K562 (cell line): ENCODE measurements at regions not wholly inside any gene's neighbourhood (a gene's known extent, or its start where the extent isn't known, plus 50 kb on each side); places are given as distances from the start of the nearest gene placed in this dataset.

Source experiments
- ATAC-seq: fragments of 200-7000 bp; cut with Tn5 transposase; 3 replicates; pipeline ENCODE4 v1.9.1; 2020; ENCODE audit warnings: moderate library complexity
- BruUV-seq: library from RNA; stranded (reverse); fragments of 400-500 nt; replicated peaks from 2 replicates; lab custom pipeline; 2021; lab: Mats Ljungman, UMichigan
- CTCF ChIA-PET: fragments of 300-600 bp; formaldehyde crosslinking; extraction: SDS; loops from one replicate; lab custom pipeline; 2021; ENCODE audit warnings: low intra/inter-chr PET ratio; lab: Yijun Ruan, JAX
- POLR2A ChIA-PET: fragments of 300-600, 350-650 bp; sonication (Branson Sonifier 250); formaldehyde crosslinking; extraction: SDS; loops from one replicate; lab custom pipeline; 2021; ENCODE audit warnings: antibody characterized with exemption, inconsistent platforms; lab: Yijun Ruan, JAX
- DNase-seq, 4 experiments: peaks; one replicate each; pipeline versions ENCODE4 v3.0.0 to v3.0.0-alpha.2; 2011 to 2018; ENCODE audit warnings: low spot score in 3 of 4, mixed read lengths in 3 of 4; ENCODE audit errors: extremely low read depth in 1 of 4
- FAIRE-seq: peaks from 2 replicates; lab custom pipeline; 2011; peaks lifted over from hg19 to GRCh38; lab: Jason Lieb, UNC
- H2AFZ ChIP-seq: 2 replicates; pipeline ENCODE4 v1.6.0; 2011; ENCODE audit warnings: low read depth, low read length, control low read depth, inconsistent platforms
- H3K27ac ChIP-seq: fragments of 200-600 bp; 3 replicates; pipeline ENCODE4 v1.8.0; 2011; ENCODE audit warnings: low read depth, mild to moderate bottlenecking, control low read depth, inconsistent platforms, low read length, moderate library complexity, mixed read lengths; ENCODE audit errors: extremely low read depth
- H3K27me3 ChIP-seq, 2 experiments: fragments of 300-600 bp in 1 of 2; 2 replicates in 1 of 2; 3 replicates in 1 of 2; pipeline versions ENCODE4 v1.6.0 to v1.8.0; 2011; ENCODE audit warnings: inconsistent platforms in 2 of 2, low read length in 2 of 2, mild to moderate bottlenecking in 1 of 2, mixed read lengths in 1 of 2, moderate library complexity in 1 of 2; ENCODE audit not compliant: control insufficient read depth in 2 of 2, insufficient read depth in 2 of 2
- H3K36me3 ChIP-seq: fragments of 300-600 bp; 3 replicates; pipeline ENCODE4 v1.8.0; 2011; ENCODE audit warnings: mild to moderate bottlenecking, low read length, inconsistent platforms; ENCODE audit not compliant: control insufficient read depth, insufficient read depth
- H3K4me1 ChIP-seq, 2 experiments: fragments of 200-600 bp in 1 of 2; replicated peaks in 1 of 2; 2 replicates in 1 of 2; 3 replicates in 1 of 2; pipeline versions ENCODE4 v1.5.1 to v1.8.0; 2011; ENCODE audit warnings: inconsistent platforms in 2 of 2, low read length in 2 of 2, mild to moderate bottlenecking in 1 of 2, mixed read lengths in 1 of 2, moderate library complexity in 1 of 2; ENCODE audit not compliant: control insufficient read depth in 2 of 2, insufficient read depth in 2 of 2
- H3K4me2 ChIP-seq: 2 replicates; pipeline ENCODE4 v1.6.1; 2011; ENCODE audit warnings: low read length, control low read depth, inconsistent platforms, mixed read lengths; ENCODE audit not compliant: insufficient read depth
- H3K4me3 ChIP-seq: fragments of 200-600 bp; sonication (generic), shearing (Covaris generic); 2 replicates; pipeline ENCODE4 v1.5.1; 2016; ENCODE audit warnings: control low read depth, inconsistent platforms
- H3K79me2 ChIP-seq: fragments of 200-600 bp; 3 replicates; pipeline ENCODE4 v1.8.0; 2011; ENCODE audit warnings: low read length, inconsistent platforms; ENCODE audit not compliant: control insufficient read depth, insufficient read depth
- H3K9ac ChIP-seq, 2 experiments: 2 replicates each; pipeline versions ENCODE4 v1.6.0 to v1.6.1; 2011; ENCODE audit warnings: low read depth in 2 of 2, low read length in 2 of 2, control low read depth in 1 of 2, inconsistent platforms in 1 of 2, mild to moderate bottlenecking in 1 of 2, mixed read lengths in 1 of 2; ENCODE audit not compliant: insufficient read depth in 1 of 2
- H3K9me1 ChIP-seq: one replicate; pipeline ENCODE4 v1.6.0; 2011; ENCODE audit warnings: inconsistent platforms, mild to moderate bottlenecking, low read length, moderate library complexity; ENCODE audit not compliant: control insufficient read depth, insufficient read depth
- H3K9me3 ChIP-seq: replicated peaks from 2 replicates; pipeline ENCODE4 v1.5.1; 2011; ENCODE audit warnings: low read depth, low read length, inconsistent platforms; ENCODE audit not compliant: control insufficient read depth, insufficient read depth
- H4K20me1 ChIP-seq: replicated peaks from 2 replicates; pipeline ENCODE4 v1.6.1; 2011; ENCODE audit warnings: low read length, inconsistent platforms, mixed read lengths; ENCODE audit not compliant: control insufficient read depth, insufficient read depth
- ARID3A ChIP-seq: IDR thresholded peaks from 2 replicates; pipeline ENCODE4 v1.6.1; 2012; ENCODE audit warnings: low read depth, low read length, improper control_type of control experiment, borderline replicate concordance
- ATF3 ChIP-seq, 2 experiments: fragments of 450-650 bp in 1 of 2; sonication (generic) in 1 of 2; formaldehyde crosslinking in 1 of 2; IDR thresholded peaks in 1 of 2; conservative IDR thresholded peaks in 1 of 2; 2 replicates each; pipeline versions ENCODE4 v1.6.1 to v1.8.1; 2016 to 2023; ENCODE audit warnings: mild to moderate bottlenecking in 2 of 2, moderate library complexity in 2 of 2, inconsistent platforms in 1 of 2, missing genetic modification reagents in 1 of 2
- CHD2 ChIP-seq: IDR thresholded peaks from 2 replicates; pipeline ENCODE4 v1.6.1; 2011; ENCODE audit warnings: low read depth, low read length
- CREBBP ChIP-seq: IDR thresholded peaks from one replicate; pipeline ENCODE4 v1.6.1; 2012; ENCODE audit warnings: low read depth, mild to moderate bottlenecking, control low read depth, inconsistent platforms, low read length
- ELK3 ChIP-seq: fragments of 450-650 bp; formaldehyde crosslinking; IDR thresholded peaks from 2 replicates; pipeline ENCODE4 v1.4.0; 2020; ENCODE audit warnings: mild to moderate bottlenecking
- FOXP4 ChIP-seq: sonication (generic); formaldehyde crosslinking; IDR thresholded peaks from 2 replicates; pipeline ENCODE4 v1.8.0; 2022; ENCODE audit warnings: mild to moderate bottlenecking, missing genetic modification reagents, borderline replicate concordance
- GMEB1 ChIP-seq: fragments of 250-450 bp; sonication (Bioruptor Pico); IDR thresholded peaks from 2 replicates; pipeline ENCODE4 v1.4.0; 2020; ENCODE audit warnings: mild to moderate bottlenecking
- HNRNPLL ChIP-seq: fragments of 200-400 bp; formaldehyde crosslinking; IDR thresholded peaks from 2 replicates; pipeline ENCODE4 v1.6.1; 2017; ENCODE audit warnings: low read length, low read depth, mild to moderate bottlenecking; ENCODE audit not compliant: poor library complexity, severe bottlenecking
- NR2F6 ChIP-seq: fragments of 450-650 bp; formaldehyde crosslinking; IDR thresholded peaks from 2 replicates; pipeline ENCODE4 v1.4.0; 2020; ENCODE audit warnings: mild to moderate bottlenecking
- RUNX1 ChIP-seq: sonication (generic); IDR thresholded peaks from 2 replicates; pipeline ENCODE4 v1.6.1; 2016; ENCODE audit warnings: antibody characterized with exemption, low read depth
- ZNF24 ChIP-seq: fragments of 450-650 bp; IDR thresholded peaks from 2 replicates; pipeline ENCODE4 v1.6.1; 2016
- ZNF780A ChIP-seq: fragments of 250-450 bp; sonication (Bioruptor Pico); IDR thresholded peaks from 2 replicates; pipeline ENCODE4 v1.5.0; 2021; ENCODE audit warnings: mild to moderate bottlenecking
- WGBS: fragments of 100-300 bp; shearing (Covaris generic); methylation state at CpG from one replicate; pipeline ENCODE4 v1.1.6; 2016; ENCODE audit warnings: low coverage, mixed read lengths; ENCODE audit not compliant: insufficient coverage; ENCODE audit errors: missing lambda C conversion rate; 5-methylcytosine and 5-hydroxymethylcytosine counted together
- in situ Hi-C: fragments of 300-500 bp; cut with MboI; formaldehyde crosslinking; loops from 4 replicates; pipeline ENCODE4 v1.15.0; 2018; ENCODE audit warnings: inconsistent platforms, mixed read lengths
- intact Hi-C: fragments of 100-400 bp; cut with micrococcal nuclease; formaldehyde crosslinking; loops from 2 replicates; pipeline ENCODE4 v1.14.2; 2022

- no peak for TF ChIP-seq ATF3 (IDR thresholded peaks at IDR 0.05)
- no peak for TF ChIP-seq ATF3 (CRISPR knock-in tag; conservative IDR thresholded peaks at IDR 0.05)
- TF ChIP-seq CHD2 = no peak
- TF ChIP-seq ZNF24 = no peak
- no peak for TF ChIP-seq RUNX1
Measured at GRCh38 chr5:96157077-96157780, 195.6 kb upstream of the ELL2 start (continued).

GRCh38 chr5:96155147-96155546, 193.5 kb upstream of the ELL2 start:
- Histone ChIP-seq H3K27ac (no peak overlapping the region), H3K27me3 (peaks cover 0 to 5% of the 10 kb centered on the region in 2 experiments; a peak in 1 of 5 replicates), H3K9me1 (no peaks in the 10 kb centered on the region), H3K79me2 (no peaks in the 10 kb centered on the region), H2AFZ (no peak overlapping the region), H3K36me3 (no peaks in the 10 kb centered on the region), H3K4me3 (no peak overlapping the region), H3K9me3 (no peaks in the 10 kb centered on the region), H3K4me1 (no peaks in the 10 kb centered on the region), H3K9ac (no peak overlapping the region), H4K20me1 (no peaks in the 10 kb centered on the region), H3K4me2 (no peak overlapping the region)
- intact Hi-C loops = no loop called here
- in situ Hi-C loops = no loop called here
- CTCF ChIA-PET = no interaction called here
- POLR2A ChIA-PET = no interaction called here
- no peak for ATAC-seq
- no TSS peak for BruUV-seq
- no peak for DNase-seq
- 0% methylated on average over 2 of the region's 2 CpGs for WGBS
- no peak for FAIRE-seq
- TF ChIP-seq NR2F6 (CRISPR knock-in tag) = no peak
- TF ChIP-seq ELK3 (CRISPR knock-in tag) = no peak
- TF ChIP-seq ZNF780A (CRISPR knock-in tag) = no peak
- TF ChIP-seq ARID3A = no peak
- no peak for TF ChIP-seq CREBBP
- TF ChIP-seq FOXP4 (CRISPR knock-in tag) = no peak
- TF ChIP-seq HNRNPLL = no peak
- TF ChIP-seq GMEB1 (CRISPR knock-in tag) = no peak
